Endothelial cell (in vitro differentiated cells): ENCODE measurements at regions not wholly inside any gene's neighbourhood (a gene's known extent, or its start where the extent isn't known, plus 50 kb on each side); places are given as distances from the start of the nearest gene placed in this dataset.

Experiments
- DNase-seq: peaks from one replicate; pipeline ENCODE4 v3.0.0; 2021; ENCODE audit warnings: low spot score
- H3K27ac Mint-ChIP-seq: one replicate; pipeline ENCODE4 v1.8.0; 2021; ENCODE audit warnings: mixed read lengths, inconsistent platforms; ENCODE audit not compliant: unreplicated experiment
- H3K27me3 Mint-ChIP-seq: one replicate; pipeline ENCODE4 v1.8.0; 2021; ENCODE audit warnings: mild to moderate bottlenecking, moderate library complexity, mixed read lengths, inconsistent platforms; ENCODE audit not compliant: unreplicated experiment
- H3K36me3 Mint-ChIP-seq: one replicate; pipeline ENCODE4 v1.8.0; 2021; ENCODE audit warnings: mild to moderate bottlenecking, low read depth, mixed read lengths, inconsistent platforms; ENCODE audit not compliant: unreplicated experiment
- H3K4me1 Mint-ChIP-seq: one replicate; pipeline ENCODE4 v1.8.0; 2021; ENCODE audit warnings: mild to moderate bottlenecking, mixed read lengths, inconsistent platforms; ENCODE audit not compliant: unreplicated experiment
- H3K4me3 Mint-ChIP-seq: one replicate; pipeline ENCODE4 v1.8.0; 2021; ENCODE audit warnings: mild to moderate bottlenecking, mixed read lengths, inconsistent platforms; ENCODE audit not compliant: unreplicated experiment
- H3K9me3 Mint-ChIP-seq: one replicate; pipeline ENCODE4 v1.8.0; 2021; ENCODE audit warnings: mixed read lengths, inconsistent platforms; ENCODE audit not compliant: unreplicated experiment
- TF ChIP-seq, protein P1 (sequence below): fragments of 200-600 bp; sonication (generic); IDR thresholded peaks from one replicate; pipeline ENCODE4 v1.5.0; 2021; ENCODE audit warnings: antibody characterized with exemption; ENCODE audit not compliant: unreplicated experiment

DNA sequence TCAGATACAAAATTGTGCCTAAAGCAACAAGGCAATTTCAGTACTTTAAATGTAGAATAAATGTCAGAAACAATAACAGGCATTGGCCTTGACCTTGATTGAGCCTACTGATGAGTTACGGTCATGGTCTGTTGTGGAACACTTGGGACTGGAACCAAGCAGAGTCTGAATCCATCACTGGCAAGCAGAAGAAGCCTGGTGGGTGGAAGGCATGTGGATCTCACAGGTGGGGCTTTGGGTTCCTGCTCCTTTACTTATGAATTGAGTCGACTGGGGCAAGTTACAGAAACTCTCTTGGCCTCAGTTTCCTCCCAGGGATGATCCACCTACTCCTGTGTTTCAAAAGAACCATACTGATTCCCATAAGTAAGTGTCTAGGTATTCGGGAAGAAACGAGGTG lies 102.3 kb downstream of the KCNF1 start:
- no peaks in the 10 kb centered on the region for H3K36me3 Mint-ChIP-seq
- H3K4me1 Mint-ChIP-seq = peaks cover 11% of the 10 kb centered on the region
- peaks cover 5% of the 10 kb centered on the region for H3K9me3 Mint-ChIP-seq
- H3K4me3 Mint-ChIP-seq = no peak overlapping the region
- H3K27ac Mint-ChIP-seq = no peak overlapping the region
- no peak for DNase-seq
- peaks cover 8% of the 10 kb centered on the region for H3K27me3 Mint-ChIP-seq
- TF ChIP-seq, protein P1, sequence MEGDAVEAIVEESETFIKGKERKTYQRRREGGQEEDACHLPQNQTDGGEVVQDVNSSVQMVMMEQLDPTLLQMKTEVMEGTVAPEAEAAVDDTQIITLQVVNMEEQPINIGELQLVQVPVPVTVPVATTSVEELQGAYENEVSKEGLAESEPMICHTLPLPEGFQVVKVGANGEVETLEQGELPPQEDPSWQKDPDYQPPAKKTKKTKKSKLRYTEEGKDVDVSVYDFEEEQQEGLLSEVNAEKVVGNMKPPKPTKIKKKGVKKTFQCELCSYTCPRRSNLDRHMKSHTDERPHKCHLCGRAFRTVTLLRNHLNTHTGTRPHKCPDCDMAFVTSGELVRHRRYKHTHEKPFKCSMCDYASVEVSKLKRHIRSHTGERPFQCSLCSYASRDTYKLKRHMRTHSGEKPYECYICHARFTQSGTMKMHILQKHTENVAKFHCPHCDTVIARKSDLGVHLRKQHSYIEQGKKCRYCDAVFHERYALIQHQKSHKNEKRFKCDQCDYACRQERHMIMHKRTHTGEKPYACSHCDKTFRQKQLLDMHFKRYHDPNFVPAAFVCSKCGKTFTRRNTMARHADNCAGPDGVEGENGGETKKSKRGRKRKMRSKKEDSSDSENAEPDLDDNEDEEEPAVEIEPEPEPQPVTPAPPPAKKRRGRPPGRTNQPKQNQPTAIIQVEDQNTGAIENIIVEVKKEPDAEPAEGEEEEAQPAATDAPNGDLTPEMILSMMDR = no peak

GRCh38 chr2:11016735-11017388 lies 105.1 kb downstream of the KCNF1 start:
- Mint-ChIP-seq H3K36me3 (no peaks in the 10 kb centered on the region), H3K4me3 (no peak overlapping the region), H3K27ac (no peak overlapping the region), H3K27me3 (peaks cover 6% of the 10 kb centered on the region), H3K4me1 (peaks cover 11% of the 10 kb centered on the region), H3K9me3 (peaks cover 5% of the 10 kb centered on the region)
- no peak for DNase-seq
- TF ChIP-seq, protein P1 = no peak

DNA sequence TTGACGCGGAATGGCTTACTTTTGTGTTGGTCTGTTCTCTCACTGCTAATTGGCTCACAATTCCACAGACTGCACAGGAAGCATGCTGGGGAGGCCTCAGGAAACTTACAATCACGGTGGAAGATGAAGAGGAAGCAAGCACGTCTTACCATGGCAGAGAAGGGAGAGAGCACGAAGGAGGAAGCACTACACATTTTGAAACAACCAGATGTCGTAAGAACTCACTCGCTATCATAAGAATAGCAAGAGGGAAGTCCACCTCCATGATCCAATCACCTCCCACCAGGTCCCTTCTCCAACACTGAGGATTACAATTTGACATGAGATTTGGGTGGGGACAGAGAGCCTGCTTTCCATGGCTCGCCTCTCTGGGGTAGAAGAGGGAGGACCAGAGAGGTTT lies 106.2 kb downstream of the KCNF1 start:
- peaks cover 11% of the 10 kb centered on the region for H3K4me1 Mint-ChIP-seq
- no peak overlapping the region for H3K27ac Mint-ChIP-seq
- H3K36me3 Mint-ChIP-seq = no peaks in the 10 kb centered on the region
- peaks cover 5% of the 10 kb centered on the region for H3K9me3 Mint-ChIP-seq
- peaks cover 6% of the 10 kb centered on the region for H3K27me3 Mint-ChIP-seq
- DNase-seq = no peak
- TF ChIP-seq, protein P1 = no peak
- H3K4me3 Mint-ChIP-seq = no peak overlapping the region

- Mint-ChIP-seq H3K27me3 (peaks cover 5% of the 10 kb centered on the region), H3K27ac (no peak overlapping the region), H3K4me1 (peaks cover 11% of the 10 kb centered on the region), H3K36me3 (no peaks in the 10 kb centered on the region), H3K9me3 (peaks cover 1% of the 10 kb centered on the region), H3K4me3 (no peak overlapping the region)
- DNase-seq = no peak
- TF ChIP-seq, protein P1 = no peak
These were observed 107.0 kb downstream of the KCNF1 start for GRCh38 chr2:11018651-11019185.

GRCh38 chr2:11019614-11020013 lies 107.9 kb downstream of the KCNF1 start:
- H3K36me3 Mint-ChIP-seq = no peaks in the 10 kb centered on the region
- no peak for DNase-seq
- TF ChIP-seq, protein P1 = no peak
- no peak overlapping the region for H3K27ac Mint-ChIP-seq
- H3K4me1 Mint-ChIP-seq = peaks cover 15% of the 10 kb centered on the region
- peaks cover 5% of the 10 kb centered on the region for H3K27me3 Mint-ChIP-seq
- H3K9me3 Mint-ChIP-seq = no peaks in the 10 kb centered on the region
- no peak overlapping the region for H3K4me3 Mint-ChIP-seq
